Anterior cingulate cortex (tissue), 58 donors: ENCODE measurements at regions not wholly inside any gene's neighbourhood (a gene's known extent, or its start where the extent isn't known, plus 50 kb on each side); places are given as distances from the start of the nearest gene placed in this dataset.
A peak's percentile ranks its signal among the peaks of the same experiment; 100 is the strongest.
"Not testable (repeated sequence)": the region's sequence is repeated elsewhere in the genome, so short reads cannot be mapped to it uniquely, and the experiment has no call there.

Experiments used
- DNase-seq, 58 donors: peaks; one replicate each; lab custom pipeline; 2025; lab: John Stamatoyannopoulos, UW

GRCh38 chr4:72701987-72702819 lies 133.2 kb upstream of the ADAMTS3 start:
- peak in 2 of 58 donors; percentile 0 to 2 for DNase-seq

GRCh38 chr4:72690771-72691170 lies 121.8 kb upstream of the ADAMTS3 start:
- DNase-seq, result no peak

GRCh38 chr4:72689923-72690322 lies 120.9 kb upstream of the ADAMTS3 start:
- no peak for DNase-seq

- DNase-seq, result not testable (repeated sequence)
These were observed 117.4 kb upstream of the ADAMTS3 start for GRCh38 chr4:72686390-72686789.

- no peak for DNase-seq
These were observed 110.6 kb upstream of the ADAMTS3 start for GRCh38 chr4:72679666-72680065.

GRCh38 chr4:72677886-72678285 lies 108.9 kb upstream of the ADAMTS3 start:
- no peak for DNase-seq

- no peak for DNase-seq
These were observed 108.2 kb upstream of the ADAMTS3 start for GRCh38 chr4:72677265-72677664.

GRCh38 chr4:72671980-72672379 lies 103.0 kb upstream of the ADAMTS3 start:
- DNase-seq, result peak in 1 of 58 donors; percentile 51

GRCh38 chr4:72670521-72670920 lies 101.5 kb upstream of the ADAMTS3 start:
- no peak for DNase-seq

- no peak for DNase-seq
These were observed 97.9 kb upstream of the ADAMTS3 start for GRCh38 chr4:72666910-72667309.

- DNase-seq, result no peak
These were observed 96.3 kb upstream of the ADAMTS3 start for GRCh38 chr4:72665171-72665968.

GRCh38 chr4:72663828-72664227 lies 94.8 kb upstream of the ADAMTS3 start:
- peak in 6 of 58 donors; percentile 3 to 45 (median 10) for DNase-seq

GRCh38 chr4:72661830-72662229 lies 92.8 kb upstream of the ADAMTS3 start:
- no peak for DNase-seq

GRCh38 chr4:72641611-72642010 lies 72.6 kb upstream of the ADAMTS3 start:
- DNase-seq, result no peak

- not testable (repeated sequence) for DNase-seq
These were observed 67.8 kb upstream of the ADAMTS3 start for GRCh38 chr4:72636866-72637265.

GRCh38 chr4:72635931-72636330 lies 66.9 kb upstream of the ADAMTS3 start:
- DNase-seq, result not testable (repeated sequence)

GRCh38 chr4:72632253-72632652 lies 63.2 kb upstream of the ADAMTS3 start:
- not testable (repeated sequence) for DNase-seq

- peak in 18 of 58 donors; percentile 1 to 44 (median 4) for DNase-seq
These were observed 62.3 kb upstream of the ADAMTS3 start for GRCh38 chr4:72631296-72631695.

GRCh38 chr4:72629540-72629939 lies 60.5 kb upstream of the ADAMTS3 start:
- DNase-seq, result no peak

- DNase-seq, result no peak
These were observed 58.7 kb upstream of the ADAMTS3 start for GRCh38 chr4:72627723-72628122.
